ENCODE measurements at regions not wholly inside any gene's neighbourhood (a gene's known extent, or its start where the extent isn't known, plus 50 kb on each side); places are given as distances from the start of the nearest gene placed in this dataset.
A peak's percentile ranks its signal among the peaks of the same experiment; 100 is the strongest.

DNA sequence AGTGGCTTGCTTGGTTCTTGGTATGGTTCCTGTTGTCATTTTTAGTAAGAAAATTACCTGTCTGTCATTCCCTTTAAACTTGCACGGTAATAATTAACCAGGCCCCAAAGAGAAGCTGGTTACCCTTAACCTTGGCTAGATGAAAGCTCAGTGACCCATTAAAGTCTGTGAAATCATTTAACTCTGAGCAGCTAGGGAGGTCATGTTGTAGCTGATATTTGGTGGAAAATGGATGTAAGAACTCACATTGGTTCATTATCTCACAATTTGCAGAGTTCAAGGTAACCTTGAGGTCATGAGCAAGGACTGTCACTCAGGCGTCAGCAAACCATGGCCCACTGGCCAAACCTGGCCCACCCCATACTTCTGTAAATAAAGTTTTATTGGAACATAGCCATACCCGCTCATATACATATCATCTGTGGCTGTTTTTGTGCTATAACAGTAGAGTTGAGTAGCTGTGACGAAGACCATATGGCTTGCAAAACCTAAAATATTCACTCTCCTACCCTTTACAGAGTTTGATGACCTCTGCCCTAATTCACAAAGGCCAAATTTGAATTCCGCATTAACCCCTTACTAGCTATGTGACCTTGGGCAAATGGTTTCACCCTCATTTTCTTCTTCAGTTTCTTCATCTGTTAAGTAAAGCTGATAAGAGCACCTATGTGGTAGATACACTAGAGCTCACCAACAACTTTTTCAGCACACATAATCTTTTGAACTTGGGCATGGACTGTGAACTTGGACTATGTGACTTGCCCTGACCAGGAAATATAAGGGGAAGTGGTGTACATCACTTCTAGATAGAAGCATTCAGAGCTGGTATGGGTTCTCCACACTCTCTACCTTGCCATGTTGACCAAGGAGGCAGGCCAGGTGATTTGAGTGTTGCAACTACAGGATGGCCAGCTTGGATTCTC lies 61.5 kb upstream of the CPEB4 start (continued):
- TF ChIP-seq, protein P1, sequence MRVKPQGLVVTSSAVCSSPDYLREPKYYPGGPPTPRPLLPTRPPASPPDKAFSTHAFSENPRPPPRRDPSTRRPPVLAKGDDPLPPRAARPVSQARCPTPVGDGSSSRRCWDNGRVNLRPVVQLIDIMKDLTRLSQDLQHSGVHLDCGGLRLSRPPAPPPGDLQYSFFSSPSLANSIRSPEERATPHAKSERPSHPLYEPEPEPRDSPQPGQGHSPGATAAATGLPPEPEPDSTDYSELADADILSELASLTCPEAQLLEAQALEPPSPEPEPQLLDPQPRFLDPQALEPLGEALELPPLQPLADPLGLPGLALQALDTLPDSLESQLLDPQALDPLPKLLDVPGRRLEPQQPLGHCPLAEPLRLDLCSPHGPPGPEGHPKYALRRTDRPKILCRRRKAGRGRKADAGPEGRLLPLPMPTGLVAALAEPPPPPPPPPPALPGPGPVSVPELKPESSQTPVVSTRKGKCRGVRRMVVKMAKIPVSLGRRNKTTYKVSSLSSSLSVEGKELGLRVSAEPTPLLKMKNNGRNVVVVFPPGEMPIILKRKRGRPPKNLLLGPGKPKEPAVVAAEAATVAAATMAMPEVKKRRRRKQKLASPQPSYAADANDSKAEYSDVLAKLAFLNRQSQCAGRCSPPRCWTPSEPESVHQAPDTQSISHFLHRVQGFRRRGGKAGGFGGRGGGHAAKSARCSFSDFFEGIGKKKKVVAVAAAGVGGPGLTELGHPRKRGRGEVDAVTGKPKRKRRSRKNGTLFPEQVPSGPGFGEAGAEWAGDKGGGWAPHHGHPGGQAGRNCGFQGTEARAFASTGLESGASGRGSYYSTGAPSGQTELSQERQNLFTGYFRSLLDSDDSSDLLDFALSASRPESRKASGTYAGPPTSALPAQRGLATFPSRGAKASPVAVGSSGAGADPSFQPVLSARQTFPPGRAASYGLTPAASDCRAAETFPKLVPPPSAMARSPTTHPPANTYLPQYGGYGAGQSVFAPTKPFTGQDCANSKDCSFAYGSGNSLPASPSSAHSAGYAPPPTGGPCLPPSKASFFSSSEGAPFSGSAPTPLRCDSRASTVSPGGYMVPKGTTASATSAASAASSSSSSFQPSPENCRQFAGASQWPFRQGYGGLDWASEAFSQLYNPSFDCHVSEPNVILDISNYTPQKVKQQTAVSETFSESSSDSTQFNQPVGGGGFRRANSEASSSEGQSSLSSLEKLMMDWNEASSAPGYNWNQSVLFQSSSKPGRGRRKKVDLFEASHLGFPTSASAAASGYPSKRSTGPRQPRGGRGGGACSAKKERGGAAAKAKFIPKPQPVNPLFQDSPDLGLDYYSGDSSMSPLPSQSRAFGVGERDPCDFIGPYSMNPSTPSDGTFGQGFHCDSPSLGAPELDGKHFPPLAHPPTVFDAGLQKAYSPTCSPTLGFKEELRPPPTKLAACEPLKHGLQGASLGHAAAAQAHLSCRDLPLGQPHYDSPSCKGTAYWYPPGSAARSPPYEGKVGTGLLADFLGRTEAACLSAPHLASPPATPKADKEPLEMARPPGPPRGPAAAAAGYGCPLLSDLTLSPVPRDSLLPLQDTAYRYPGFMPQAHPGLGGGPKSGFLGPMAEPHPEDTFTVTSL (CRISPR knock-in tag; IDR thresholded peaks at IDR 0.05; ENCODE audit: borderline replicate concordance): peak; percentile 56; the same call in 1 of the 2 replicates
- TF ChIP-seq RBM39 (IDR thresholded peaks at IDR 0.05; ENCODE audit: low read depth, low read length, poor library complexity, severe bottlenecking) (no peak), TEAD3 (CRISPR knock-in tag; optimal IDR thresholded peaks at IDR 0.05; ENCODE audit: borderline replicate concordance) (peak; percentile 13), ARNT2 (CRISPR knock-in tag; IDR thresholded peaks at IDR 0.05; ENCODE audit: low read depth) (0 out of 2 replicates have a peak, but pooled peaks have one; percentile 24), ZNF557 (CRISPR knock-in tag; IDR thresholded peaks at IDR 0.05) (no peak), ZNF773 (CRISPR knock-in tag; IDR thresholded peaks at IDR 0.05; ENCODE audit: borderline replicate concordance) (no peak), PHF21A (CRISPR knock-in tag; IDR thresholded peaks at IDR 0.05) (no peak), JDP2 (CRISPR knock-in tag; IDR thresholded peaks at IDR 0.05; ENCODE audit: borderline replicate concordance) (no peak), PHF8 (CRISPR knock-in tag; IDR thresholded peaks at IDR 0.05) (0 out of 2 replicates have a peak, but pooled peaks have one; percentile 13), GATAD2A (CRISPR knock-in tag; IDR thresholded peaks at IDR 0.05) (peak; percentile 49), CEBPG (CRISPR knock-in tag; IDR thresholded peaks at IDR 0.05) (peak; percentile 55), FOSL2 (CRISPR knock-in tag; IDR thresholded peaks at IDR 0.05) (no peak), ZIK1 (CRISPR knock-in tag; IDR thresholded peaks at IDR 0.05; ENCODE audit: borderline replicate concordance, low read depth) (no peak), RARA (CRISPR knock-in tag; IDR thresholded peaks at IDR 0.05) (peak; percentile 91), ZNF597 (CRISPR knock-in tag; IDR thresholded peaks at IDR 0.05) (no peak), POGZ (CRISPR knock-in tag; IDR thresholded peaks at IDR 0.05) (no peak; the same call in 1 of the 2 replicates), SMAD9 (CRISPR knock-in tag; IDR thresholded peaks at IDR 0.05) (no peak), ZFP36L2 (CRISPR knock-in tag; IDR thresholded peaks at IDR 0.05) (no peak)
- TF ChIP-seq, protein P2, sequence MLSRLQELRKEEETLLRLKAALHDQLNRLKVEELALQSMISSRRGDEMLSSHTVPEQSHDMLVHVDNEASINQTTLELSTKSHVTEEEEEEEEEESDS (CRISPR knock-in tag; IDR thresholded peaks at IDR 0.05; ENCODE audit: borderline replicate concordance): no peak
- TF ChIP-seq, protein P3, sequence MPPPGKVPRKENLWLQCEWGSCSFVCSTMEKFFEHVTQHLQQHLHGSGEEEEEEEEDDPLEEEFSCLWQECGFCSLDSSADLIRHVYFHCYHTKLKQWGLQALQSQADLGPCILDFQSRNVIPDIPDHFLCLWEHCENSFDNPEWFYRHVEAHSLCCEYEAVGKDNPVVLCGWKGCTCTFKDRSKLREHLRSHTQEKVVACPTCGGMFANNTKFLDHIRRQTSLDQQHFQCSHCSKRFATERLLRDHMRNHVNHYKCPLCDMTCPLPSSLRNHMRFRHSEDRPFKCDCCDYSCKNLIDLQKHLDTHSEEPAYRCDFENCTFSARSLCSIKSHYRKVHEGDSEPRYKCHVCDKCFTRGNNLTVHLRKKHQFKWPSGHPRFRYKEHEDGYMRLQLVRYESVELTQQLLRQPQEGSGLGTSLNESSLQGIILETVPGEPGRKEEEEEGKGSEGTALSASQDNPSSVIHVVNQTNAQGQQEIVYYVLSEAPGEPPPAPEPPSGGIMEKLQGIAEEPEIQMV (CRISPR knock-in tag; IDR thresholded peaks at IDR 0.05; ENCODE audit: low read depth): no peak
- TF ChIP-seq, protein P4, sequence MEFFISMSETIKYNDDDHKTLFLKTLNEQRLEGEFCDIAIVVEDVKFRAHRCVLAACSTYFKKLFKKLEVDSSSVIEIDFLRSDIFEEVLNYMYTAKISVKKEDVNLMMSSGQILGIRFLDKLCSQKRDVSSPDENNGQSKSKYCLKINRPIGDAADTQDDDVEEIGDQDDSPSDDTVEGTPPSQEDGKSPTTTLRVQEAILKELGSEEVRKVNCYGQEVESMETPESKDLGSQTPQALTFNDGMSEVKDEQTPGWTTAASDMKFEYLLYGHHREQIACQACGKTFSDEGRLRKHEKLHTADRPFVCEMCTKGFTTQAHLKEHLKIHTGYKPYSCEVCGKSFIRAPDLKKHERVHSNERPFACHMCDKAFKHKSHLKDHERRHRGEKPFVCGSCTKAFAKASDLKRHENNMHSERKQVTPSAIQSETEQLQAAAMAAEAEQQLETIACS (CRISPR knock-in tag; IDR thresholded peaks at IDR 0.05): no peak

All from HepG2 (cell line).